Left ventricle myocardium inferior (tissue), 1 donor: ENCODE measurements at regions not wholly inside any gene's neighbourhood (a gene's known extent, or its start where the extent isn't known, plus 50 kb on each side); places are given as distances from the start of the nearest gene placed in this dataset.

Experiments
- DNase-seq: peaks from one replicate; pipeline ENCODE4 v3.0.0-alpha.2; 2020
- H3K27ac ChIP-seq: fragments of 200-600 bp; replicated peaks from 2 replicates; pipeline ENCODE4 v1.8.0; 2021
- H3K27me3 ChIP-seq: fragments of 200-600 bp; 2 replicates; pipeline ENCODE4 v1.8.0; 2021; ENCODE audit warnings: low read depth
- H3K36me3 ChIP-seq: fragments of 200-600 bp; 2 replicates; pipeline ENCODE4 v1.8.0; 2021
- H3K4me1 ChIP-seq: fragments of 200-600 bp; 2 replicates; pipeline ENCODE4 v1.8.0; 2021
- H3K4me3 ChIP-seq: fragments of 200-600 bp; 2 replicates; pipeline ENCODE4 v1.8.0; 2021; ENCODE audit warnings: mild to moderate bottlenecking, moderate library complexity
- H3K9me3 ChIP-seq: fragments of 200-600 bp; replicated peaks from 2 replicates; pipeline ENCODE4 v1.8.0; 2021
- intact Hi-C: fragments of 100-400 bp; cut with micrococcal nuclease; formaldehyde crosslinking; loops from one replicate; pipeline ENCODE4 v1.11.0; 2022
- TF ChIP-seq, protein P1 (sequence below): fragments of 200-600 bp; IDR thresholded peaks from 2 replicates; pipeline ENCODE4 v1.8.0; 2021; ENCODE audit warnings: antibody characterized with exemption, mild to moderate bottlenecking, borderline replicate concordance
- donor health status: DM: no; HTN: yes; CAD: no; lungs with severe emphysema.

- no peaks in the 10 kb centered on the region for H3K36me3 ChIP-seq
- no peaks in the 10 kb centered on the region for H3K27me3 ChIP-seq
- intact Hi-C loops: no loop called here
- peaks cover 6% of the 10 kb centered on the region for H3K9me3 ChIP-seq
- TF ChIP-seq, protein P1, sequence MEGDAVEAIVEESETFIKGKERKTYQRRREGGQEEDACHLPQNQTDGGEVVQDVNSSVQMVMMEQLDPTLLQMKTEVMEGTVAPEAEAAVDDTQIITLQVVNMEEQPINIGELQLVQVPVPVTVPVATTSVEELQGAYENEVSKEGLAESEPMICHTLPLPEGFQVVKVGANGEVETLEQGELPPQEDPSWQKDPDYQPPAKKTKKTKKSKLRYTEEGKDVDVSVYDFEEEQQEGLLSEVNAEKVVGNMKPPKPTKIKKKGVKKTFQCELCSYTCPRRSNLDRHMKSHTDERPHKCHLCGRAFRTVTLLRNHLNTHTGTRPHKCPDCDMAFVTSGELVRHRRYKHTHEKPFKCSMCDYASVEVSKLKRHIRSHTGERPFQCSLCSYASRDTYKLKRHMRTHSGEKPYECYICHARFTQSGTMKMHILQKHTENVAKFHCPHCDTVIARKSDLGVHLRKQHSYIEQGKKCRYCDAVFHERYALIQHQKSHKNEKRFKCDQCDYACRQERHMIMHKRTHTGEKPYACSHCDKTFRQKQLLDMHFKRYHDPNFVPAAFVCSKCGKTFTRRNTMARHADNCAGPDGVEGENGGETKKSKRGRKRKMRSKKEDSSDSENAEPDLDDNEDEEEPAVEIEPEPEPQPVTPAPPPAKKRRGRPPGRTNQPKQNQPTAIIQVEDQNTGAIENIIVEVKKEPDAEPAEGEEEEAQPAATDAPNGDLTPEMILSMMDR: no peak
- H3K4me3 ChIP-seq: no peak overlapping the region
- DNase-seq: no peak
- no peaks in the 10 kb centered on the region for H3K4me1 ChIP-seq
- no peak overlapping the region for H3K27ac ChIP-seq
These were observed 371.2 kb upstream of the RORB start for GRCh38 chr9:74125941-74126340.

- Histone ChIP-seq H3K36me3 (no peaks in the 10 kb centered on the region), H3K9me3 (no peaks in the 10 kb centered on the region), H3K27me3 (no peaks in the 10 kb centered on the region), H3K4me1 (no peaks in the 10 kb centered on the region), H3K4me3 (no peak overlapping the region), H3K27ac (no peak overlapping the region)
- TF ChIP-seq, protein P1: no peak
- intact Hi-C loops: no loop called here
- no peak for DNase-seq
These were observed 364.1 kb upstream of the RORB start for GRCh38 chr9:74132986-74133385.

DNA sequence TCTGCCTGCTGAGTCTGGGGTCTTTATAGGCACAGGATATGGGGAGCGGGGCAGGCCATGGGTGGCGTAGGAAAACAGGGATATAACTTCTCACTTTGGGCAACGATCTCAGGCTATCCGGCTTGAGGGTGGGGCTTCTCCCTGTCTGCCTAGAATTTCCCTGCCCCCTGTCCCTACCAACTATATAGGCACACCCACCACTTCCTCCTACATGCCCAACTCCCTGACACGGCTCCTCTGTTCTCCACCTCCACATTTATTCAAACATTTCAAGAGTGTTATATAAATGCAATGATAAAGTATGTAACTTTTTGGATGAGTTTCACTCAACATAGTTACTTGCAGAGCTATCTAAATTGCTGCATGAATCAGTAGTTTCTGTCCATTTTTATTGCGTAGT, 363.2 kb upstream of the RORB start:
- intact Hi-C loops: no loop called here

DNA sequence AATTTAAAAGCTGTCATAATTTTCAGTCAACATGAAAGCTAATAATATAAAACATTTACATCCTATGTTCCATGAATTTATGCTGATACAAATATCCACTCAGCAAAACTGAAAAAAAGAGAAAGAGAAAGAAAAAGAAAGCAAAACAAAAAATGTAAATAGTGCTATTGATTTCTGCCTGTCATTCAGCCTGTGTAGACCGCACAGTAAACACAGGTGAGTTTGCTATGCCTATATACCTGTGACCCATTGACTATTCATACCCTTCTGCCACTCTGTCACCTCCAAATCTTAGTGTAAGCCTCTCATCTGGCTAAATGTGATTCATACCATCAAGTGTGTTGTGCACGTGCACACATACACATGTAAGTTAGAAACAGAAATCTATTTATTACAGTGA, 359.0 kb upstream of the RORB start:
- TF ChIP-seq, protein P1: no peak
- no peak overlapping the region for H3K27ac ChIP-seq
- intact Hi-C loops: no loop called here

More for the DNA sequence above, 363.2 kb upstream of the RORB start:
- TF ChIP-seq, protein P1: no peak
- no peaks in the 10 kb centered on the region for H3K4me1 ChIP-seq
- no peak for DNase-seq
- H3K27me3 ChIP-seq: no peaks in the 10 kb centered on the region
- no peaks in the 10 kb centered on the region for H3K36me3 ChIP-seq
- no peak overlapping the region for H3K4me3 ChIP-seq
- H3K9me3 ChIP-seq: no peaks in the 10 kb centered on the region
- no peak overlapping the region for H3K27ac ChIP-seq

DNA sequence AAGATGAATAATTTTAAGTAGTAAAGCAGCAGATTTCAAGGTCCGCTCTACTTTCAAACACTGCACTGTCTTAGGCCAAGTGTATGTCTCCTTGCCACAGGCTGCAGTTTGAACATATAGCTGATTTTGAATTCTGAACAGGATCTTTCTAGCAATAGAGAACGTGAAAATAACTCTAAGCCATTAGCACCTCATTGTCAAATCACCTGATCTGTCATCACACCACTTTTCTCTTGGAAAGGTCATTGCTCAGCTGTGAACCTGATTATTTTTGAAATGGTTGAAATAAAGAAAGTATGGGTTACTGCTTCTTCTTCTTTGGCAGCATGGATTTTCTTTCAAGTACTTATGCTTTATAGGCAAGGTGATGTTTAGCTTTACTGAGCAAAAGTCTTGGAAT, 357.0 kb upstream of the RORB start:
- H3K27me3 ChIP-seq: no peaks in the 10 kb centered on the region
- H3K9me3 ChIP-seq: peaks cover 17% of the 10 kb centered on the region
- no peak overlapping the region for H3K27ac ChIP-seq
- H3K4me3 ChIP-seq: no peak overlapping the region
- no peak for DNase-seq
- H3K36me3 ChIP-seq: no peaks in the 10 kb centered on the region
- intact Hi-C loops: no loop called here
- TF ChIP-seq, protein P1: no peak
- H3K4me1 ChIP-seq: no peaks in the 10 kb centered on the region

More for the DNA sequence above, 359.0 kb upstream of the RORB start:
- H3K27me3 ChIP-seq: no peaks in the 10 kb centered on the region
- DNase-seq: no peak
- no peak overlapping the region for H3K4me3 ChIP-seq
- H3K4me1 ChIP-seq: no peaks in the 10 kb centered on the region
- H3K9me3 ChIP-seq: peaks cover 15% of the 10 kb centered on the region
- H3K36me3 ChIP-seq: no peaks in the 10 kb centered on the region

- intact Hi-C loops: no loop called here
- peaks cover 5% of the 10 kb centered on the region for H3K9me3 ChIP-seq
- H3K27ac ChIP-seq: no peak overlapping the region
- H3K27me3 ChIP-seq: no peaks in the 10 kb centered on the region
- DNase-seq: no peak
- TF ChIP-seq, protein P1: no peak
- H3K36me3 ChIP-seq: no peaks in the 10 kb centered on the region
- no peak overlapping the region for H3K4me3 ChIP-seq
- H3K4me1 ChIP-seq: no peaks in the 10 kb centered on the region
These were observed 349.2 kb upstream of the RORB start for GRCh38 chr9:74147906-74148305.
